HepG2 (cell line): ENCODE measurements at regions not wholly inside any gene's neighbourhood (a gene's known extent, or its start where the extent isn't known, plus 50 kb on each side); places are given as distances from the start of the nearest gene placed in this dataset.

Experiments used
- ATAC-seq: fragments of 200-7000 bp; cut with Tn5 transposase; 3 replicates; pipeline ENCODE4 v1.9.1; 2020; ENCODE audit warnings: mild to moderate bottlenecking, moderate library complexity
- BruUV-seq: library from RNA; stranded (reverse); fragments of 400-500 nt; replicated peaks from 2 replicates; lab custom pipeline; 2021; lab: Mats Ljungman, UMichigan
- CTCF ChIA-PET: fragments of 300-600 bp; formaldehyde crosslinking; extraction: SDS; loops from one replicate; lab custom pipeline; 2021; ENCODE audit warnings: low total read pairs, inconsistent platforms, low intra/inter-chr PET ratio; lab: Yijun Ruan, JAX
- POLR2A ChIA-PET: fragments of 350-600 bp; sonication (Branson Sonifier 250); formaldehyde crosslinking; loops from one replicate; lab custom pipeline; 2020; ENCODE audit warnings: antibody characterized with exemption, inconsistent platforms; lab: Yijun Ruan, JAX
- DNase-seq: peaks from one replicate; pipeline ENCODE4 v3.0.0-alpha.2; 2015; ENCODE audit warnings: low spot score
- FAIRE-seq: peaks from 3 replicates; lab custom pipeline; 2011; peaks lifted over from hg19 to GRCh38; lab: Jason Lieb, UNC
- H2AFZ ChIP-seq: one replicate; pipeline ENCODE4 v1.6.1; 2011; ENCODE audit warnings: low read length, inconsistent platforms
- H3K27ac ChIP-seq: fragments of 300-600 bp; 3 replicates; pipeline ENCODE4 v1.8.0; 2011; ENCODE audit warnings: mixed run types, mild to moderate bottlenecking, mixed read lengths, low read length, inconsistent platforms; ENCODE audit not compliant: insufficient read depth; ENCODE audit errors: extremely low read length
- H3K27me3 ChIP-seq, 2 experiments: fragments of 200-600 bp in 1 of 2; 2 replicates in 1 of 2; 3 replicates in 1 of 2; pipeline versions ENCODE4 v1.6.0 to v1.8.0; 2011; ENCODE audit warnings: low read length in 2 of 2, mild to moderate bottlenecking in 2 of 2, moderate library complexity in 2 of 2, inconsistent platforms in 1 of 2; ENCODE audit not compliant: insufficient read depth in 2 of 2, control insufficient read depth in 1 of 2
- H3K36me3 ChIP-seq, 2 experiments: fragments of 200-600 bp in 1 of 2; replicated peaks in 1 of 2; 2 replicates in 1 of 2; 3 replicates in 1 of 2; pipeline versions ENCODE4 v1.5.1 to v1.8.0; 2011; ENCODE audit warnings: low read length in 2 of 2, inconsistent platforms in 1 of 2; ENCODE audit not compliant: insufficient read depth in 2 of 2, control insufficient read depth in 1 of 2
- H3K4me1 ChIP-seq: 2 replicates; pipeline ENCODE4 v1.5.1; 2012; ENCODE audit warnings: low read length, inconsistent platforms; ENCODE audit not compliant: insufficient read depth
- H3K4me2 ChIP-seq: 2 replicates; pipeline ENCODE4 v1.6.0; 2011; ENCODE audit warnings: low read depth, low read length, inconsistent platforms
- H3K4me3 ChIP-seq, 3 experiments: fragments of 200-600 bp in 1 of 3; sonication (generic), shearing (Covaris generic) in 1 of 3; replicated peaks in 1 of 3; 2 replicates each; pipeline ENCODE4 v1.5.1; 2011 to 2016; ENCODE audit warnings: low read length in 3 of 3, inconsistent platforms in 2 of 3, low read depth in 2 of 3, mild to moderate bottlenecking in 2 of 3, control low read depth in 1 of 3, mixed read lengths in 1 of 3; ENCODE audit not compliant: insufficient read depth in 1 of 3
- H3K79me2 ChIP-seq: one replicate; pipeline ENCODE4 v1.6.1; 2011; ENCODE audit warnings: low read length, inconsistent platforms; ENCODE audit not compliant: insufficient read depth
- H3K9ac ChIP-seq: 2 replicates; pipeline ENCODE4 v1.6.0; 2011; ENCODE audit warnings: mild to moderate bottlenecking, low read depth, low read length, inconsistent platforms; ENCODE audit not compliant: insufficient read depth
- H3K9me3 ChIP-seq: 2 replicates; pipeline ENCODE4 v1.5.1; 2012; ENCODE audit warnings: mild to moderate bottlenecking, low read length
- H4K20me1 ChIP-seq: 2 replicates; pipeline ENCODE4 v1.6.0; 2011; ENCODE audit warnings: inconsistent platforms, mild to moderate bottlenecking, low read length, moderate library complexity; ENCODE audit not compliant: insufficient read depth
- AGO1 ChIP-seq: fragments of 200-400 bp; formaldehyde crosslinking; IDR thresholded peaks from 2 replicates; pipeline ENCODE4 v1.6.1; 2017; ENCODE audit warnings: mild to moderate bottlenecking, low read depth, low read length, moderate library complexity; ENCODE audit not compliant: poor library complexity, severe bottlenecking
- EHMT2 ChIP-seq: fragments of 200-600 bp; sonication (generic); IDR thresholded peaks from 2 replicates; pipeline ENCODE4 v1.7.0; 2017; ENCODE audit warnings: antibody characterized with exemption, low read depth, low read length, borderline replicate concordance
- GABPA ChIP-seq, 2 experiments: IDR thresholded peaks; 2 replicates each; pipeline ENCODE4 v1.6.1; 2011 to 2016; ENCODE audit warnings: low read depth in 2 of 2, low read length in 1 of 2, missing biosample characterization in 1 of 2, missing genetic modification characterization in 1 of 2
- PLRG1 ChIP-seq: fragments of 450-650 bp; conservative IDR thresholded peaks from 2 replicates; pipeline ENCODE4 v1.6.1; 2016
- TRIM24 ChIP-seq: sonication (generic); formaldehyde crosslinking; IDR thresholded peaks from 2 replicates; pipeline ENCODE4 v1.8.0; 2022; ENCODE audit warnings: mild to moderate bottlenecking, missing genetic modification reagents
- ZMYM4 ChIP-seq: sonication (generic); formaldehyde crosslinking; IDR thresholded peaks from 2 replicates; pipeline ENCODE4 v1.8.1; 2023; ENCODE audit warnings: mild to moderate bottlenecking, missing genetic modification reagents
- ZNF256 ChIP-seq: sonication (generic); formaldehyde crosslinking; conservative IDR thresholded peaks from 2 replicates; pipeline ENCODE4 v1.4.0; 2020; ENCODE audit warnings: missing genetic modification reagents
- ZNF572 ChIP-seq: sonication (generic); formaldehyde crosslinking; IDR thresholded peaks from 2 replicates; pipeline ENCODE4 v1.5.1; 2020; ENCODE audit warnings: mild to moderate bottlenecking, missing genetic modification reagents
- WGBS: methylation state at CpG from one replicate; pipeline ENCODE4 v1.1.6; 2017; ENCODE audit warnings: low lambda C conversion rate; 5-methylcytosine and 5-hydroxymethylcytosine counted together
- in situ Hi-C: cut with HindIII; loops from 2 replicates; pipeline ENCODE4 v1.10.0; 2017; ENCODE audit warnings: low pct_unique_long_range_greater_than_20kb; ENCODE audit not compliant: extremely low pct_ligation_motif_present
- intact Hi-C: fragments of 100-400 bp; cut with micrococcal nuclease; formaldehyde crosslinking; loops from one replicate; pipeline ENCODE4 v1.10.0; 2022; ENCODE audit not compliant: unreplicated experiment

DNA sequence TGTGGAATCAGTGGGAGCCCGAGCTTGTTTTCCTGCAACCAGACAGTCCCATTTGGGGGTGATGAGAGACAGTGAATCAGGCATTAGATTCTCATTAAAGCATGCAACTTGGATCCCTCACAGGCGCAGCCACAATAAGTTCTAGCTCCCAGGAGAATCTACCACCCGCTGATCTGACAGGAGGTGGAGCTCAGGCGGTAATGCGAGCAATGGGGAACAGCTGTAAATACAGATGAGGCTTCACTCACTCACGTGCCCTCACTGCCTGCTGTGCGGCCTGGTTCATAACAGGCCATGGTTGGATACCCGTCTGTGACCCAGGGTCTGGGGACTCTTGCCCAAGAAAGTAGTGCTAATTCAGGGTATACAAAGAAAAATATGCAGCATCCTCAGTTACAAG, 144.8 kb upstream of the RGPD4 start:
- H3K36me3 ChIP-seq: no peaks in the 10 kb centered on the region

GRCh38 chr2:107684421-107684820, 142.3 kb upstream of the RGPD4 start:
- Histone ChIP-seq H3K27ac (no peak overlapping the region), H4K20me1 (no peaks in the 10 kb centered on the region), H3K4me1 (no peaks in the 10 kb centered on the region), H3K36me3 (no peaks in the 10 kb centered on the region), H3K9me3 (0 out of 2 replicates have a peak, but pooled peaks cover 4% of the 10 kb centered on the region), H3K4me2 (no peak overlapping the region), H2AFZ (no peak overlapping the region), H3K4me3 (no peak overlapping the region), H3K9ac (no peak overlapping the region), H3K27me3 (no peaks in the 10 kb centered on the region; a peak in 1 of 5 replicates), H3K79me2 (no peaks in the 10 kb centered on the region)
- no peak for ATAC-seq
- no peak for DNase-seq
- TF ChIP-seq ZMYM4 (CRISPR knock-in tag) (no peak), ZNF572 (CRISPR knock-in tag) (no peak), ZNF256 (CRISPR knock-in tag) (no peak), AGO1 (no peak)
- intact Hi-C loops: no loop called here
- in situ Hi-C loops: no loop called here
- CTCF ChIA-PET: no interaction called here
- POLR2A ChIA-PET: no interaction called here
- FAIRE-seq: no peak
- 1% methylated on average over 4 of the region's 4 CpGs for WGBS
- no TSS peak for BruUV-seq

More for the DNA sequence above, 144.8 kb upstream of the RGPD4 start:
- no peak for DNase-seq
- WGBS: 4% methylated on average over 8 of the region's 8 CpGs
- Histone ChIP-seq H3K27me3 (no peaks in the 10 kb centered on the region), H3K4me3 (no peak overlapping the region), H4K20me1 (no peaks in the 10 kb centered on the region), H3K4me1 (no peaks in the 10 kb centered on the region), H3K9ac (no peak overlapping the region), H3K4me2 (no peak overlapping the region), H3K79me2 (no peaks in the 10 kb centered on the region), H3K27ac (no peak overlapping the region), H2AFZ (no peak overlapping the region), H3K9me3 (peaks cover 11% of the 10 kb centered on the region; the same call in 1 of the 2 replicates)
- ChIA-PET POLR2A (no interaction called here), CTCF (no interaction called here)
- no peak for FAIRE-seq
- TF ChIP-seq PLRG1 (no peak), GABPA (IDR thresholded peaks at IDR 0.05; ENCODE audit: low read depth, low read length) (no peak), GABPA (CRISPR knock-in tag; IDR thresholded peaks at IDR 0.05; ENCODE audit: low read depth) (no peak), EHMT2 (no peak), TRIM24 (no peak)
- in situ Hi-C loops (no loop called here), intact Hi-C loops (no loop called here)
- no TSS peak for BruUV-seq
- ATAC-seq: no peak
